Peyer's patch (tissue), 4 donors: ENCODE measurements at regions not wholly inside any gene's neighbourhood (a gene's known extent, or its start where the extent isn't known, plus 50 kb on each side); places are given as distances from the start of the nearest gene placed in this dataset.

ENCODE experiments used
- DNase-seq, 3 donors: peaks; one replicate each; pipeline ENCODE4 v3.0.0-alpha.2; 2017 to 2019
- H3K27ac ChIP-seq, 4 donors: fragments of 200-600 bp; sonication (generic); one replicate each; pipeline ENCODE4 v1.5.1; 2016 to 2019
- H3K27me3 ChIP-seq, 2 donors: fragments of 200-600 bp; sonication (generic); one replicate each; pipeline ENCODE4 v1.5.1; 2019
- H3K36me3 ChIP-seq, 3 donors: fragments of 200-600 bp; sonication (generic); one replicate each; pipeline ENCODE4 v1.5.1; 2016 to 2019
- H3K4me1 ChIP-seq, 4 donors: fragments of 200-600 bp; sonication (generic); one replicate each; pipeline ENCODE4 v1.5.1; 2016 to 2019
- H3K4me3 ChIP-seq, 4 donors: fragments of 200-600 bp; sonication (generic); 1 replicate in 3 of 4; 2 replicates in 1 of 4; pipeline ENCODE4 v1.5.1; 2016 to 2019; ENCODE audit warnings: mild to moderate bottlenecking in 1 of 4
- H3K9me3 ChIP-seq, 4 donors: fragments of 200-600 bp; sonication (generic); one replicate each; pipeline ENCODE4 v1.5.1; 2016 to 2019; ENCODE audit warnings: mild to moderate bottlenecking in 1 of 4
- POLR2A ChIP-seq, 2 donors: fragments of 450-650 bp; IDR thresholded peaks; one replicate each; pipeline ENCODE4 v1.5.1; 2017; ENCODE audit warnings: antibody characterized with exemption in 2 of 2, mild to moderate bottlenecking in 2 of 2, moderate library complexity in 2 of 2
- TF ChIP-seq, protein P1 (sequence below), 6 experiments: fragments of 450-650 bp in 4 of 6; fragments of 200-600 bp in 2 of 6; sonication (generic) in 1 of 6; IDR thresholded peaks; one replicate each; pipeline ENCODE4 v1.5.1; 2017 to 2019; ENCODE audit warnings: antibody characterized with exemption in 6 of 6, mild to moderate bottlenecking in 3 of 6, moderate library complexity in 1 of 6

DNA sequence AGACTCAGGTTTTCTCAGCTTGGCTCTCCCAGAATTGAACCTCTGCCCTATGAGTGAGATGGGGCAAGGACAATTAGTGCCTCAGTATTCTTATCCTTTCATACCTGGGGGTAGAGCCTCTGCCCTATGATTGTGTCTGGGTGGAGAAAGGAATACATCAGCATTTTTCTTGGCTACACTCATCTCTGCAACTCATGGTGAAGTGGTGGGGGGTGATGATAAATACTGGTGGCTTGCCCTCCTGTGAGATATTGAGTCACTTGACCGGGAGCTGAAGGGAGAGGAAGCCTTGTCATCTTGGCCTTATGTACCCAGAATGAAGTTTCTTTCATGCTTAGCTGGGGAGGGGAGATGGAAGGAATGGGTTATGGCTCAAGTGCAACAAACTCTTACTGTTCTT lies 71.3 kb upstream of the ENOX2 start:
- TF ChIP-seq, protein P1, sequence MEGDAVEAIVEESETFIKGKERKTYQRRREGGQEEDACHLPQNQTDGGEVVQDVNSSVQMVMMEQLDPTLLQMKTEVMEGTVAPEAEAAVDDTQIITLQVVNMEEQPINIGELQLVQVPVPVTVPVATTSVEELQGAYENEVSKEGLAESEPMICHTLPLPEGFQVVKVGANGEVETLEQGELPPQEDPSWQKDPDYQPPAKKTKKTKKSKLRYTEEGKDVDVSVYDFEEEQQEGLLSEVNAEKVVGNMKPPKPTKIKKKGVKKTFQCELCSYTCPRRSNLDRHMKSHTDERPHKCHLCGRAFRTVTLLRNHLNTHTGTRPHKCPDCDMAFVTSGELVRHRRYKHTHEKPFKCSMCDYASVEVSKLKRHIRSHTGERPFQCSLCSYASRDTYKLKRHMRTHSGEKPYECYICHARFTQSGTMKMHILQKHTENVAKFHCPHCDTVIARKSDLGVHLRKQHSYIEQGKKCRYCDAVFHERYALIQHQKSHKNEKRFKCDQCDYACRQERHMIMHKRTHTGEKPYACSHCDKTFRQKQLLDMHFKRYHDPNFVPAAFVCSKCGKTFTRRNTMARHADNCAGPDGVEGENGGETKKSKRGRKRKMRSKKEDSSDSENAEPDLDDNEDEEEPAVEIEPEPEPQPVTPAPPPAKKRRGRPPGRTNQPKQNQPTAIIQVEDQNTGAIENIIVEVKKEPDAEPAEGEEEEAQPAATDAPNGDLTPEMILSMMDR (IDR thresholded peaks at IDR 0.05), result no peak
- TF ChIP-seq POLR2A (IDR thresholded peaks at IDR 0.05), result no peak
- no peaks in the 10 kb centered on the region for H3K9me3 ChIP-seq
- H3K27ac ChIP-seq, result no peak overlapping the region
- H3K4me3 ChIP-seq, result no peak overlapping the region
- H3K36me3 ChIP-seq, result no peaks in the 10 kb centered on the region
- no peaks in the 10 kb centered on the region for H3K4me1 ChIP-seq
- no peaks in the 10 kb centered on the region for H3K27me3 ChIP-seq
- no peak for DNase-seq

GRCh38 chrX:130975947-130976346 lies 72.9 kb upstream of the ENOX2 start:
- peak in 1 of 3 donors; percentile 53 for DNase-seq
- H3K4me3 ChIP-seq, result no peak overlapping the region
- H3K4me1 ChIP-seq, result no peaks in the 10 kb centered on the region
- no peaks in the 10 kb centered on the region for H3K36me3 ChIP-seq
- no peaks in the 10 kb centered on the region for H3K9me3 ChIP-seq
- no peaks in the 10 kb centered on the region for H3K27me3 ChIP-seq
- H3K27ac ChIP-seq, result no peak overlapping the region
- TF ChIP-seq, protein P1 (IDR thresholded peaks at IDR 0.05), result peak in 5 of 6 experiments; percentile 4 to 61 (median 51)
- TF ChIP-seq POLR2A (IDR thresholded peaks at IDR 0.05), result no peak

DNA sequence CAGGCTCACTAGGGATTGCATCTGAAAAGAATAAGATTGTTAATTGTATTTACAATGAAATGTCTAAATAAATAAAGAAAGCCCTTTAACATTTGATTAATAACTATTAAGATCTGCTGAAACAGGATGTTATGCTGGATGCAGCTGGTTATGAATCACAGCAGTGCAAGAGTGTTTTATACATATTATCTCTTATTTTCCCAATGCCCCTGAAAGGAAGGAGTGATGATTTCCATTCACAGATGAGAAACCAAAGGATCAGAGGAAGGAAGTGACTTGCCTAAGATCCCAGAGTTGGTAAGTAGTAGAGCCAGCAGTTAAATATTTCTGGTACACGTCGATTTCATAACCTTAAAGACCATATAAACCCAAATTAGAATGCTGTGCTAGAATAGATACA lies 76.3 kb upstream of the ARHGAP36 start:
- TF ChIP-seq, protein P1 (IDR thresholded peaks at IDR 0.05), result no peak
- no peak for TF ChIP-seq POLR2A (IDR thresholded peaks at IDR 0.05)
- no peaks in the 10 kb centered on the region for H3K4me1 ChIP-seq
- no peak overlapping the region for H3K27ac ChIP-seq
- H3K4me3 ChIP-seq, result no peak overlapping the region
- no peak for DNase-seq
- H3K27me3 ChIP-seq, result no peaks in the 10 kb centered on the region
- H3K9me3 ChIP-seq, result no peaks in the 10 kb centered on the region
- no peaks in the 10 kb centered on the region for H3K36me3 ChIP-seq

- Histone ChIP-seq H3K36me3 (no peaks in the 10 kb centered on the region), H3K4me1 (no peaks in the 10 kb centered on the region), H3K4me3 (no peak overlapping the region), H3K27me3 (no peaks in the 10 kb centered on the region), H3K9me3 (no peaks in the 10 kb centered on the region), H3K27ac (no peak overlapping the region)
- no peak for DNase-seq
- TF ChIP-seq, protein P1 (IDR thresholded peaks at IDR 0.05), result no peak
- no peak for TF ChIP-seq POLR2A (IDR thresholded peaks at IDR 0.05)
Measured at GRCh38 chrX:130984782-130985181, 73.4 kb upstream of the ARHGAP36 start.

DNA sequence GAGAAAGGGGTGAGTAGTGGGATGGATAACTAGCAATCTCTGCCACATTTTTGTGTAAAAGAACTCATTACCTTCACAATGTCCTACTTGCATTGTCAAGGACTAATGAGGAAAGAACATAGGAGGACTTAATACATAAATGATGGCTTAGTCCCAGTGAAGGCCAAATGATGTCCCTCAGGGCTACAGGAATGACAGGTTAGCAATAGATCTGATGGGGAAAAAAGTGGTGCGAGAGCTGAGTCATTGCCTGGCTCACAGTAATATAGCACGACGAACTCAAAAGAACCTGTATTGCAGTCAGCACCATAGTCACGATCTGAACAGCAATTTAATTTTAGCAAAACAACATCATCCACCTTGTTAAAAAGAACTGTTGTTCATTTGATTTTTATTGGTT lies 70.9 kb upstream of the ARHGAP36 start:
- H3K9me3 ChIP-seq, result no peaks in the 10 kb centered on the region
- DNase-seq, result no peak
- H3K4me3 ChIP-seq, result no peak overlapping the region
- no peak overlapping the region for H3K27ac ChIP-seq
- TF ChIP-seq, protein P1 (IDR thresholded peaks at IDR 0.05), result no peak
- no peak for TF ChIP-seq POLR2A (IDR thresholded peaks at IDR 0.05)
- H3K27me3 ChIP-seq, result no peaks in the 10 kb centered on the region
- no peaks in the 10 kb centered on the region for H3K4me1 ChIP-seq
- no peaks in the 10 kb centered on the region for H3K36me3 ChIP-seq

DNA sequence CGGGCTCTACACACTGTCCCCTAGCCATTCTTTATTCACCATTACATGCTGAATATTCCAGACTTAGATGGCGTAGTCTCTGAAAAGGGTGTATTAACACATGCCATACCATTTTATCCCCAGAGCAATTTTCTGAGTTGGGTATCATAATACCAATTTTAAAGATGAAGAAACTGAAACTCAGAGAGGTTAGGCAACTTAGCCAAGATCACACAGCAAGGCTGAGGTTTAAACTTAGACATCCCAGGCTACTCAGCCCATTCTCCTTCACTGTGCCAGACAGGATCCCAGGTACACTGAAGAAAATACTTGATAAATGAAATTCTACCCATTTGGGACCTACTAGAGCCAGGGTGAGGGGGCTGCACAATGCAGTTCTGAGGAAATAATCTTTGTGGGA lies 67.4 kb upstream of the ARHGAP36 start:
- Histone ChIP-seq H3K36me3 (no peaks in the 10 kb centered on the region), H3K27me3 (no peaks in the 10 kb centered on the region), H3K4me1 (no peaks in the 10 kb centered on the region), H3K4me3 (no peak overlapping the region), H3K27ac (no peak overlapping the region), H3K9me3 (no peaks in the 10 kb centered on the region)
- DNase-seq, result no peak
- TF ChIP-seq POLR2A (IDR thresholded peaks at IDR 0.05), result no peak
- TF ChIP-seq, protein P1 (IDR thresholded peaks at IDR 0.05), result no peak
